HFF-Myc (cell line): ENCODE measurements at regions not wholly inside any gene's neighbourhood (a gene's known extent, or its start where the extent isn't known, plus 50 kb on each side); places are given as distances from the start of the nearest gene placed in this dataset.

ENCODE experiments used
- DNase-seq: peaks from one replicate; pipeline ENCODE4 v3.0.0-alpha.2; 2011; ENCODE audit warnings: low read depth; ENCODE audit errors: extremely low read depth
- H3K4me3 ChIP-seq: replicated peaks from 2 replicates; pipeline ENCODE4 v1.5.1; 2011; ENCODE audit warnings: low read depth, mild to moderate bottlenecking, control low read depth, low read length
- TF ChIP-seq, protein P1 (sequence below): IDR thresholded peaks from 2 replicates; pipeline ENCODE4 v1.5.1; 2012; ENCODE audit warnings: mild to moderate bottlenecking, low read depth, low read length, control low read depth; ENCODE audit errors: missing control alignments

DNA sequence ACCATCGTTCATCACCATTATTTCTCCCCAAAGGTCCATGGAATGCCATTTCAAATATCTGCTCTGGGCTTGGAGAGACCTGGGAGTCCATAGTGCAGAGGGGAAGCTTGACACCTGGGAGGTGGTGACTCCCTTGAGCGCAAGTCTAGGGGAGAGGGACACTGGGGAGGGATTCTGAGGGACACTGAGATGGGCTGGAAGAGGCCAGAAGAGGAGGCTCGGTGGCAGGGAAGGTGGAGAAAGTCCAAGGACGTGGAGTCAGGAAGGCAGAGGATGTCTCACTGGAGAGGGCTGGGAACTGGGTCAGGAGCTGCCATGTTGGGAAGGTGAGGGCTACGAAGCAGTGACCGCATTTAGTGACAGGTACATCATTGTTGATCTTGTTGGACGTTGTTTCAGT is 160.3 kb upstream of the MVB12B start:
- no peak overlapping the region for H3K4me3 ChIP-seq
- TF ChIP-seq, protein P1, sequence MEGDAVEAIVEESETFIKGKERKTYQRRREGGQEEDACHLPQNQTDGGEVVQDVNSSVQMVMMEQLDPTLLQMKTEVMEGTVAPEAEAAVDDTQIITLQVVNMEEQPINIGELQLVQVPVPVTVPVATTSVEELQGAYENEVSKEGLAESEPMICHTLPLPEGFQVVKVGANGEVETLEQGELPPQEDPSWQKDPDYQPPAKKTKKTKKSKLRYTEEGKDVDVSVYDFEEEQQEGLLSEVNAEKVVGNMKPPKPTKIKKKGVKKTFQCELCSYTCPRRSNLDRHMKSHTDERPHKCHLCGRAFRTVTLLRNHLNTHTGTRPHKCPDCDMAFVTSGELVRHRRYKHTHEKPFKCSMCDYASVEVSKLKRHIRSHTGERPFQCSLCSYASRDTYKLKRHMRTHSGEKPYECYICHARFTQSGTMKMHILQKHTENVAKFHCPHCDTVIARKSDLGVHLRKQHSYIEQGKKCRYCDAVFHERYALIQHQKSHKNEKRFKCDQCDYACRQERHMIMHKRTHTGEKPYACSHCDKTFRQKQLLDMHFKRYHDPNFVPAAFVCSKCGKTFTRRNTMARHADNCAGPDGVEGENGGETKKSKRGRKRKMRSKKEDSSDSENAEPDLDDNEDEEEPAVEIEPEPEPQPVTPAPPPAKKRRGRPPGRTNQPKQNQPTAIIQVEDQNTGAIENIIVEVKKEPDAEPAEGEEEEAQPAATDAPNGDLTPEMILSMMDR = no peak
- DNase-seq = no peak

DNA sequence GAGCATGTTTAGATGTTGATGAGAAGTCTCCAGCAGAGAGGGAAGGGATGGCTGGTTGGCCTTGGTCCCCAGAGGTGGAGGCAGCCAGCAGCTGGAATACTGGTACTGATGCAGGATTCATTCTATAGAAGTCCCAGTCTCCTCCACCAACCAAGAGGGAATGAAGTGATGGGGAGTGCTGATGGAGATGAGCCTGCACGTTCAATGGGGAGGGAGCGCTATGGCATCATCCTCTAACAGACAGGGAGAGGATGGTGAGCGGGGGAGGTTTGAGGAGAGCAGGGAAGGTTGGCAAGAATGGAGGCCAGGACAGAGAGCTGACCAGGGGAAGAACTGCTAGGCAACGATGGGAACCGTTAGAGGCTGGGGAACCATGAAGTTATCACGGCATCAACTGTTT is 159.8 kb upstream of the MVB12B start:
- H3K4me3 ChIP-seq = no peak overlapping the region
- TF ChIP-seq, protein P1 = no peak
- DNase-seq = no peak

DNA sequence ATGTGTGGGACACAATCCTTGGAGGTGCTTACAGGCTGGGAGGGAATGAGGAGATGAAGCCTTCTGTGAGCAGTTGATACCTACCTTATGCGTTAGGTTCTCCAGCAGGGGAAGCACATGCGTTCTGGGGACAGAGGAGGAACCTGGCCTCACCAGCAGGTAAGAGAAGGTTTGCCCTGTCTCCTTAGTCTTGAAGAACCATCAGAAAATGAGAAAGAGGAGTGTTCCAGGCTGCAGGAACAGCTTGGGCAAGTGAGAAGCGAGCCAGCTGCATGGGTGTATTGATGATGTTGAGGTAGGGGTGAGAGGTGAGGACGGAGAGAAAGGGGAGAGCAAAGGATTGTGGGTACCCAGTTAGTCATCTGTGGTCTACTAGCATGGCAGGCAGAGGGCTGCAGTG is 156.9 kb upstream of the MVB12B start:
- TF ChIP-seq, protein P1 = no peak
- DNase-seq = no peak
- no peak overlapping the region for H3K4me3 ChIP-seq

DNA sequence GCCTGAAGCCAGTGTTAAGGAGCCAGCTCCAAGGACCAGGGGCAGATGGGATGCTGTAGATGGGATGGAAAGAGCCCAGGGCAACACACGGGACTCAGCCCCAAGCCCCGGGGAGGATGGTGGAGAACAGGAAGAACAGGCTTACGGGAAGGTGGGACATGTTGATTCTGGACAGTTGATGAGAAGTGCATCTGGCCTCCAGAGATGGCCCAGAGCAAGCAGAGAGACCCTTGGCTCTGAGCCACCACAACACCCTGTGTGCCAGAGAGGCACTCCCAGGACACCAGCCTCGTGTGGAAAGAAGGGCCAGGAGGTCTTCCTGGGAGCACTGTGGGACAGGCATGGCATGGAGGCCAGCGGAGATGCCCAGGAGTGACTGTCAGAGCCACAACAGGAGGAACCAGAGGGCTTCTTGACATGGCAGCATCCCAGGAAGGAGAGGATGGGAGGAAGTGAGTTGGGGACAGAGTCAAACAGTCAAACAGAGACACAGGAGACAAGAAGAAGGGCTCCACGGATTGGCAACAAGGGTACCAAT is 156.3 kb upstream of the MVB12B start:
- TF ChIP-seq, protein P1 = no peak
- no peak for DNase-seq
- no peak overlapping the region for H3K4me3 ChIP-seq

- no peak for DNase-seq
- TF ChIP-seq, protein P1 = no peak
- H3K4me3 ChIP-seq = no peak overlapping the region
These were observed 155.0 kb upstream of the MVB12B start for GRCh38 chr9:126171641-126172040.

DNA sequence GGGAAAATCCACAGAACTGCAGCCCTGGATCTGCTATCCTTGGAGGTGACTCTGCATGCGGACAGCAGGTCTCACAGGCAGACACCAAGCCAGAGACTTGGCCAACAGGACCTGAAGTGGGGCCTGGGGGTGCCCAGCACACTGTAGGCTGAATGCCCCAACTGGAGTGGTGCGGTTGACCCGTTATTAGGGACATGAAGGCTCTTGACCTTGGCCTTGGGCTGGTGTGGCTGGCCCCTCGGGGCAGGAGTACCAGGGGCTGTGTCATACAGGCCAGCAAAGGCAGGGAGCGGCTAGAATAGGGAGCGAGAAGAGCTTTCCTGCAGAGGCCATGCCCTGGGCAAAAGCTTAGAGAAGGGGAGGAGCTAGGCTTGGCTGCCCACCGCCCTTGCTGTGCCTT is 153.2 kb upstream of the MVB12B start:
- no peak overlapping the region for H3K4me3 ChIP-seq
- TF ChIP-seq, protein P1 = no peak
- DNase-seq = no peak

- no peak for DNase-seq
- TF ChIP-seq, protein P1 = no peak
- H3K4me3 ChIP-seq = no peak overlapping the region
These were observed 152.7 kb upstream of the MVB12B start for GRCh38 chr9:126173929-126174328.
